ENCODE measurements at regions not wholly inside any gene's neighbourhood (a gene's known extent, or its start where the extent isn't known, plus 50 kb on each side); places are given as distances from the start of the nearest gene placed in this dataset.
"Not testable (repeated sequence)": the region's sequence is repeated elsewhere in the genome, so short reads cannot be mapped to it uniquely, and the experiment has no call there.

DNA sequence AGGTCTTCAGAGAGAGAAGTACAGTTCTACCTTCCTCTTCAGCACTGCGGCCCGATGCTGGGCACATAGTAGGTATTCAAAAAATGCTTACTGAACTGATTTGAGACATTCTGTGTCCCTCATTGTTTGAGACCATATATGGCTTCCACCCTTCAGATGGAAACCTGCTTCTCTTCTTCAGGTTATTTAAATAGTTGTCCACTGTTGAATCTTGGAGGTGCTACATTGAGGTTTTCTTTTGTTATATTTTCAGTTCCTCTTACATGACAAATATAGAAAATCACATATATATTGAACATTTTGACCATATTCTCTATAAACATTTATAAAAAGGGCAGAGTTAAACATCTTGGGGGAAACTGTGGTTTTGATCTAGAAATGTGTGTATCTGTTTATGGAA lies 200.2 kb upstream of the LRRC3B start:
- DNase-seq: no peak

DNA sequence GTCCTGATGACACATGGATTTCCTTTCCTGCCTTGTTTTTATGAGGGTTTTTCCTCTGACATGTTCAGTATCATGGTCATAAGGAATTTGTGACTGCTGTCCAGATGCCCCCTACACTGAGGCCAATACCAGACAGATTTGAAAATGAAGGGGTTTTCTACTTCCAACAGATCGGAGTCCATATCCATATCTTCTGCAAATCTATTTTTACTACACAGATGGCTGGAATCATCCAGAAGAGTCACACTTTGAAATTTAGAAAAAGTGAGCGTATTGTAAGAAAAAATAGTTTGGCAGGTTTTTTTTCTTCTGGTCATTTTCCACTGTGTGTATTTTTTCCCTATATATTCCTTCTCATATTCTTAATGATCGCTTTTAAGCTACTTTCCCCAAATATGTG lies 197.5 kb upstream of the LRRC3B start:
- DNase-seq: no peak

DNA sequence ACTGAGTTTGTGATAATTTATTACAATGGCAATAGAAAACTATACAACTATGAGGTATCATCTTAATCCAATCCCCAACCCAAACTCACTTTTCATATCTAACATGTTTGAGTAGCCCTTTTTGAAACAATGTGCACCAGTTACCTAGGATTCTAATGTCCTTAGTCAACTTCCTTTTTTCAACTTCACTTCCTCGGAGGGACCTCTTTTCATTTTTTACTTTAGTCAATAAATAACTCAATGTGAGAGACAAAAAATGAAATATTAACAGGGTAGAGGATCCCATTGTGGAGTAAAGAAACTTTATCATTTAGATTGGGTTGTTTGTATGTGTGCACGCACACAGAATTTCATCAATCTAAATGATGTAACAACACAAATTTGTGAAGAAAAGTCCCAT lies 193.6 kb upstream of the LRRC3B start:
- DNase-seq: no peak

DNA sequence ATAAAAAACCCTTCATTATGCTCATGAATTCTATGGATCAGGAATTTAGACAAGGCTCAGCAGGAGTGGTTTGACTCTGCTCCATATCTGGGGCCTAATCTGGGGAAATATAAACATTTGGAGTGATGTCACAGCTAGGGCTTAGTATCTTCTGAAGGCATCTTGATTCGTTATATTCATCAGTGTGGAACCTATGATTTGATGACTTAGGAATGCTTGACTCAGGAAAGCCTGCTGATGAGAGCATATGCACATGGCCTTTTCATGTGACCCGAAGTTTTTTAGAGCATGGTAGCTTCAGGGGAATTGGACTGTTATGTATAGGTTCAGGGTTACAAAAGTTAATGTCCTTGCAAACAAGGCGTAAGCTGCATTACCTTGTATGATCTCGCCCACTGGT lies 184.9 kb upstream of the LRRC3B start:
- no peak for DNase-seq

DNA sequence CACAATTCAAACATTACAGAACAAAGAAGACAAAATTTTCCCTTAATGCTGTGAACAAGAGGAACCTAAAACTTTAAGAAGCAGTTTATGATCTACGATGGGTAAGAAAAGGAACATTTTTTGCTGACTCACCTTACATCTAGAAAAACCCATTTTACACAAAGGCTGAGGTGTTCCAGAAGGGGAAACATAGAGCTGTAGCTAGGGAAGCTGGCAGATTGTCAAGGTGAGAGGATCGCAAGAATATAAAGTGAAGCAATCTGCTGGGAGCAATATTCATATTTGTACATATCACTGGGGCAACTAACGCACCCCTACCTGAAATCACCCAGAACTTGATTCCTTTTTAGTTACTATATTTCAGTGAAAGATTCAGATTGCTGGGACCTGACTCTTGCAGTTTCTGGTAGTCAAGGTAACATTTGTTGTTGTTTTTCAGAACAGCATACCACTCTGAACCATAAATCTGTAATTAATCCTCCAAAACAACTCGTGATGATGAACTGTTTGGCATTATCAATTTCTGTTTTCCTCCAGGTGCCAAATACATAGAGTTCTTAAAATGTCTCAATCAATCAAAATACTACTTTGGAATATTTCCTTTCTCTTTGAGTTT lies 184.1 kb upstream of the LRRC3B start:
- no peak for DNase-seq

DNA sequence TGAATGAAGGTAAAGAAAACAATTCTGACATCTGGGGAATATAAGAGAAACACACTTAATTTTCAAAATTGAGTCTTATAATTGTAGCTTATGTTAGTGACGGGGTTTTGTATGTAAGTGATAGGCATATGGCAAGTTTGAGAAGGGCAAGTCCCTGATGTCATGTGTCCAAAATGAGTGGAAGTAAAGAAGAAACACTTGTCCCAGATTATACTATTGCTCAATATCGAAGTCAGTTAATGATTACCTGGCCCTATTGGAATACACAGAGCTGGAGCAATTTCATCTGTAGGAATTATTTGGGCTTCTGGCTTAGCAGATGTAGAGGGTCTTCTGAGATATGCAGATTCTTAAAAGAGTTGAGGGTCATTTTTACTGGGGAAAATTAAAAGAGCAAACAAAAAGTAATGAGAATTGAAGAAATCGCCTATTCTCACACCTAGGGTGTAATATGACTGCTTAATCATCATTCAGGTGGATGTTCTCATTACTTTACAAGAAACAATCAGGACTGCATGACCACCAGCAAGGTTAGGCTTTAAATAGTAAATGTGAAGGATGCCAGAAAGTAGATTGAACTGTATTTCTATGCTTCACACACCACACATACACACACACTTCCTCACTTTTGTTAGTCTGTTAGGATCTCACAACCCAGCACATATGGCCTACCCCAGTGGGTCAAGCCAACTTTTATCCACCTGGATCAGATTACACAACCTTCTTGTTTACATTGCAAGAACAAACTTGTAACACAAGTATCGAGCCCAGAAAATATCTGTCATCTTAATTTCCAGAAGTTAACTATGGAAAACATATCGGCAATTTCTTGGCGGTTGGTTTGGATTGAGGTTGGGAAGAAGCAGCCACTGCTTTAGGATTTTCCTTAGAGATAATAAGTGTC lies 183.3 kb upstream of the LRRC3B start:
- no peak for DNase-seq

DNA sequence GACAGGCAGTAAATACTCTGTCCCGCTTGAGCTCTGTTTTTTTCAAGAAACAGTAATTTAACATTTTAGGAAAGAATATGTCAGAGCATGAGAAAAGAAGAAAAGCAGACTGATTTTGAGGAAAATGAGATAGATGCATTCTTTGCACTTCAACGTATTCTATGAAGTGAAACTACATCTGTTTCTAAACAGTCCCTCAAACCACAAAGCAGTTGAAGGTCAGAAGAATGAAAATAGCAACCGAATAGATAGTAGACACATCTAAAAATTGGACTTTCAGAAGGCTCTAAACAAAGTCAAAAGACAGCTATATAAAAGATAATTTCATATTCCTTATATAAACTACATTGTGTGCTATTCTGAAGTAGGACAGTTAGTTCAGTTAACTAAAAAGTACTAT lies 172.6 kb upstream of the LRRC3B start:
- DNase-seq: no peak

DNA sequence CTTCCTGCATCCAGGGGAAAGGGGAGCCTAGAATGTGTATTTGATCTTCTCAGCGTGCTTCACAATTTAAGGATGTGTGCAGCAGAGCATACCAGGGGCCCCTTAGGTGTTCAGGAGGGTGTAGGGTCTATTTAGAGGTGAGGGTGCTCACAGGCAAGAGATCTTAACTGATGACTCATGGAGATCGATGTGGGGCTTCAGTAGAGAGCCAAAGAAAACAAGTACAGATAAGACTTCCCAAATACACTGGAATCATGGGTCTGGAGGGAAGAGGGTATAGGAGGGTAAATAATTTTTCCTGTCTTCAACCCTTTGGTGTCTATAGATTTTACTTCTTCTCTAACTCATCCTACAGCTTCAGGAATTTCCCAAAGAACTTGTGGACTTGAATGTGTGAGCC lies 170.2 kb upstream of the LRRC3B start:
- DNase-seq: no peak

DNA sequence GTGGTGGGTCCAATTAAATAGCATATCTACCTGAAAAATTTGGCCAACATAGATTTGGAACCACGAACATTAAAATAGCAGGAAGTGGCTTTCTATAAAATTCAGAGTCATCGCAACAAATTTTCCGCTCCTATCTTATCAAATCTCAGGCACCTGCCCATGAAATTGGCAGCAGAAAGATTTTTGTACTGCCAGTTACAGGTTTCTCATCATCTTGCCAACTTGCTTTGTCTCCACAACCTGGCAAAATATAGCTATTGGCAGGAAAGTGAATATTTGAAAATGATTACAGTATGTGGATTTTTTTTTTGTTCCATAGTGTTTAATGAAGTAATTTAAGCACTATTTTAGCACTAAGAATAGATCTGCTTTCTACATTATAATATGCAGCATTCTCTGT lies 161.6 kb upstream of the LRRC3B start:
- no peak for DNase-seq

DNA sequence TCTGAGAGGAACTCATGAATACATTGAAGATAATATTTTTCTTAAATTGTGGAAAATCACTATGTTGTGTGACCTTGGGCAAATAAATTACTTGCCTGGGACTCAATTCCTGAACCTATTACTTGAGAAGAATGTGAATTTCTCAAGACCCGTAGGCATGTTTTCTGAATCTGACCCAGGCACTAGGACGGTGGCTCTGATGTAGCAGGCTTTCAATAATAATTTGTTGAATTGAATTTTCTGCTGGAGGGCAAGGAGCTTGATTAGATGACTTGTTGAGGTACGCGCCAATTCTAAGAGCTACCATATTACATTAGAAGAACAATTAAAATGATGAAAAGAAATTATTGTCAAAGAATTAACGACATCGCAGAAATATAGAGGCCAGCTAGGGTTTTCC lies 150.2 kb upstream of the LRRC3B start:
- DNase-seq: no peak

DNA sequence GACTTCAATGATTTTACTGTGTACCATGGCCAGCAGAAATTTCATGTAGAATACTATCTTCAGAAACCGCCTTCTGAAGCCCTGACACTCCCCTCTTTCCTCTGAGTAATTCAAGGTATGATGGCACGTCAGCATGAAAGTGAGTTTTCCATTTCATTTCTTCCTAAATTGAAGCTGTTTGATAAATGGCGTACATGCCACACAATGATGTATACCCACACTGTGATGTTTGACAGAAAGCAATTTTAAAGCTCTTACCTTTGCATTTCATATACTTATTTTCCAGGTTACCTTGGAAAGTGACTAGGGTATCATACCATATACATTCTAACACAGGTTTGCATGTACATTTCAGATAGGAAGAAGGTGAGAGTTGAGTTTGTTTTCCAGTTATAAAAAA lies 147.9 kb upstream of the LRRC3B start:
- no peak for DNase-seq

DNA sequence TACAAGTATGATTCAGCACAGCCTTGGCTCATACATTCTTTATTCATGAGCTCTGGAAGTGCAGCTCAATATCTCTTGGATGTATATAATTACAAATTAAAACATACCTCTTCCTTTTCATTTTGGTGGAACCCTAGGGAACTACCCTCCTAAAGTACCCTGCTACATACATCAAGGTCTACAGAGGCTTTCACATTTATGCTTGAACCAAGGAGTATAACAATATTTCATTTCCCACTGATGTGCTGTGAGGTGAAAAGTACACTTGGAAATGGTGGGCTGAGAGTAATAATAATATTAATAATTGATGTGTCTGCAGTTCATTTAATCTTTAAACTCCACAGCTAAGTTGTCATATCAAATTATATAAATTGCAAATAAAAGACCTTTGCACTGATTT lies 142.2 kb upstream of the LRRC3B start:
- no peak for DNase-seq

DNA sequence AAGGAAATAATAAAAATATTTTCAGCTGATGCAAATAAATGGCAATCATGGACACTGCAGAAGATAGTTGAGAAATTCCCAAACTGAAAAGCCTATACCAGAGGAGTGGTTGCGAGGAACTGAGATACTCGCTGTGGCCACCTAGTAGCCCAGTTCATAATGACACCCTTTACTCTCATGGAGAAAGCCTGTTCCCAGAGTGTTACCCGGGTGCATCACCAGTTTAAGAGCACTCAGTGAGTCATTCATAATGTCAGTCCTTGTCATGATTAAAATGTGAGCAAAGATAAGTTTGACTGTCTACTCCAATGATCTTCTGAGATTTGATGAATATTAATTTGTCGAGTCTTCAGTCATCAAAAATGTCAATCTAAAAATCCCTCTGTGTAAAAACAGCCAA lies 138.4 kb upstream of the LRRC3B start:
- DNase-seq: peak; percentile 16 to 48

DNA sequence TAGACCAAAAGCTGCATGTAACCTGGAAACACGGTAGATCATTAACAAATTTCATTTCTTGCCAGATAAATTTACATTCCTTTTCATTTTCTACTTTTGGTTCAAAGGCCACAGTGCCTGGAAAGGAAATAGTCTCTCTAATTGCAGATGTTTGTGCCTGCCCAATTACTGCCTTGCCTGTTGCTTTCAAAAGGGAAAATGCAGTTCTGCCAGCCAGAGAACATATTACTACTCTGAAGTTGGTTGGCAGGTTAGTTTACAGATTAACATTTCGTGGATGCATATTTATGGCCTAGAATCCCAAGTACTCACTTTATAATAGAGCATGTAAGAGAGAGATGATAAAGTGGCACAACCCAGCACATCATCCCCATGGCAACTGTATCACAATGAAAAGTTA lies 124.3 kb upstream of the LRRC3B start:
- DNase-seq: no peak

DNA sequence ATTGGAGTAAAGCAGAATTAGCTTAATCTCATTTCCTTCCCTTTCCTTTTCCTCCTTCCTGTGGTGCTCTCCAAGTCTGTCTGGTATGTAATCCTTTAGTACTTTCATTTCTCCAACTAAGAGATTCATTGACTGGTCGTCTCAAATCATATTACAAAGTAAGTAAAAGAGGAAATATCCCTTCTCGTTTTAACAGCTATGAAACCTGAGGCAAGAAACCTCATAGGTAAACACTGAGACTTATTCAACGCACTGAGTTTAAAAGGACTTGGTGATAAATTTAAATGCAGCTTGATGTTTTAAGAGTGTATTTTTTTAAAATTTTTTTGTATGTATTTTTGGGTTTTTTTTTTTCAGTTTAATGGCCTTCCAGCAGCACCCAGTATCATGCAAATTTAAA lies 117.2 kb upstream of the LRRC3B start:
- peak in 1 of 2 experiments; percentile 74 for DNase-seq

DNA sequence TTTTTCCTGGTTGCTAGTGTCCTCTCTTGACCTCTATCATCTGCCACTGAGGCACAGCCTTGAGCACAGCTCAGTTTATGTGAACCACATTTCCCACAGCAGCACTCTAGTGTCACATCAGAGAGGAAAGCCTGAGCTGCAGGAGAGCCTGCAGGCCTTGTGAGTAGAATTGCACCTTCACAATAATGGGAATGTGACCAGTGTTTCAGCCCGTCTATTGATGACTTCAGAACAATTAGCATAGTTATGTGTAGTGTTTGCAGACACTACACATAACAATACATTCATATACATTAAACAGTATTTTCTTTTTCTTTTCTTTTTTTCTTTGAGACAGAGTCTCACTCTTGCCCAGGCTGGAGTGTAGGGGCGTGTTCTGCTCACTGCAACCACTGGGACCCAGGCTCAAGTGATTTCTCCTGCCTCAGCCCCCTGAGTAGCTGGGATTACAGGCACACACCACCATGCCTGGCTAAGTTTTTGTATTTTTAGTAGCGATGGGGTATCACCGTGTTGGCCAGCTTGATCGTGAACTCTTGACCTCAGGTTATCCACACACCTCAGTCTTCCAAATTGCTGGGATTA lies 108.0 kb upstream of the LRRC3B start:
- DNase-seq: not testable (repeated sequence)

DNA sequence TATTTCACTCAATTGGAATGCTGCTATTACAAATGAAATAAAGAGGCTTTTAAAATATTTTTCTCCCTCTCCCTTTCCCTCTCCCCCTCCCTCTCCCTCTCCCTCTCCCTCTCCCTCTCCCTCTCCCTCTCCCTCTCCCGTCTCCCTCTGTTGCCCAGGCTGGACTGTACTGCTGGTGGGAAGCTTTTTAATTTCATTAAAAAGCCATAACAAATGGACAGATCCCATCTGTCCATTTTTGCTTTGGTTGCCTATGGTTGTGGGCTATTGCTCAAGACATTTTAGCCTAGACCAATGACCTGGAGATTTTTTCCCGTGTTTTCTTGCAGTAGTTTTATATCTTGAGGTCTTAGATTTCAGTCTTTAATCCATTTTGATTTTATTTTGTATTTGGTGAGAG lies 107.2 kb upstream of the LRRC3B start:
- peak in 1 of 2 experiments; percentile 37 for DNase-seq

DNA sequence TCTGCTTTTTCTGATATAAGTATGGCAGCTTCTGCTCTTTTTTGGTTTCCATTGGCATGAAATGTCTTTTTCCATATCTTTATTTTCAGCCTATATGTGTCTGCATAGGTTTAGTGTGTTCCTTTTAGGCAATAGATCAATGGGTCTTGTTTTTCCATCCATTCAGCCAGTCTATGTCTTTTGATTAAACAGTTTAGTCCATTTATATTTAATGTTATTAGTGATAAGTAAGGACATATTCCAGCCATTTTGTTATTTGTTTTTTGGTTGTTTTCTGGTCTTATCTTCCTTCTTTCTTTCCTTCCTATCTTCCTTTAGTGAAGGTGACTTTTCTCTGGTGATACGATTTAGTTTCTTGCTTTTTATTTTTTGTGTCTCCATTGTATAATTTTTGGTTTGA lies 101.3 kb upstream of the LRRC3B start:
- DNase-seq: no peak

DNA sequence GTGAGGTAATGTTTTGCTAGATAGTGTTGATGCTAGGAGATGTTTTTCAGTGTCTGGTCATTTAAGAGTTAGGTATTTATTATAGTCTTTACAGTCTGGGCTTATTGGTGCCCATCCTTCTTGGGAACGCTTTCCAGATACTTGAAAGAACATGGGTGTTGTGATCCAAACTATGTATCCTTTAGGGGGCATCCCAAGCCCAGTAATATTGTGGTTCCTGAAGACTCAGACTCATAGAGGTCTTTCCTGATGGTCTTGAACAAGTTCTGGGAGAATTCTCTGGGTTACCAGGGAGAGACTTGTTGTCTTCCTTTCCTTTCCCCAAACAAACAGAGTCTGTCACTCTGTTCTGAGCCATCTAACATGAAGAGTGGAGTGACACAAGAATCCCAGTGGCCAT lies 99.7 kb upstream of the LRRC3B start:
- DNase-seq: peak in 1 of 2 experiments; percentile 51

DNA sequence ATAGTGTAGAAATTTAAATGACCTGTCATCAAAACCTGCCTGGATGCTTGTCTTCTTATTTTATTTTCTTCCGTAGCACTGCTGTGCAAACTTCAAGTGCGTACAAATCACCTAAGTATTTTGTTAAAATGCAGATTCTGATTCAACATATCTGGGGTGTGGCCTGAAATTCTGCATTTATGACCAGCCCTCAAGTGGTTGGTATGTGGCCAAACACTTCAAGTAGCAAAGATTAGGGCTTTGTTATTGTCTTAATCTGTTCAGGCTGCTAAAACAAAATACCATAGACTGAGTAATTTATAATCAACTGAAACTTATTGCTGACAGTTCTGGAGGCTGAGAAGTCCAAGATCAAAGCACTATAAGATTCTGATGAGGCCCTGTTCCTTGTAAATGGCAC lies 97.6 kb upstream of the LRRC3B start:
- DNase-seq: no peak

DNA sequence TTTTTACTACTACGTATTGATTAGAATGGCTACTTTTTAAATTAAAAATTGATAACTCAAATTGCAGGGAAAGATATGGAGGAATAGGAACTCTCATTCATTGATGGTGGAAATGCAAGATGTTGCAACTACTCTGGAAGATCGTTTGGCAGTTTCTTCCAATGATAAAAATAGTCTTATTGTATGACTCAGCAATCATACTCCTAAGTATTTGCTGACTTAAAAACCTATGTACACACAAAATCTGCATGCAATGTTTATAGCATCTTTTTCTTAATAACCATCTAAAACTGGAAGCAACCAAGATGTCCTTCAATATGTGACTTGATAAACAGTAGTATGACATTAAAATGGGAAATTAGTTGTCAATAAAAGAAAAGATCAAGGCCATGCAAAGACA lies 87.4 kb upstream of the LRRC3B start:
- DNase-seq: no peak

DNA sequence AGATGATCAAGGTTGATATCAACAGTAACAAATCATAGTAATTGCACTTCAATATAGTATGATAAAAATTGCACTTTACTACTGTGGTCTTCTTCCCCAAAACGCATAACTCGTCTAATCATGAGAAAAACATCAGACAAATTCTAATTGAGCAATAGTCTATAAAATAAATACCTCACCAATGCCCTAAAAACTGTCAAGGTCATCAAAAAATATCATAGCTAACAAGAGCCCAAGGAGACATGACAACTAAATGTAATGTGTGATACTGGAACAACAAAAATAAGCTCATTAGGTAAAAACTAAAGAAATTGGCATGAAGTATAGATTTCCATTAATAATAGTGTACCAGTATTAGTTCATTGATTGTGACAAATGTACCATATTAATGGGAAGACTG lies 85.6 kb upstream of the LRRC3B start:
- no peak for DNase-seq

DNA sequence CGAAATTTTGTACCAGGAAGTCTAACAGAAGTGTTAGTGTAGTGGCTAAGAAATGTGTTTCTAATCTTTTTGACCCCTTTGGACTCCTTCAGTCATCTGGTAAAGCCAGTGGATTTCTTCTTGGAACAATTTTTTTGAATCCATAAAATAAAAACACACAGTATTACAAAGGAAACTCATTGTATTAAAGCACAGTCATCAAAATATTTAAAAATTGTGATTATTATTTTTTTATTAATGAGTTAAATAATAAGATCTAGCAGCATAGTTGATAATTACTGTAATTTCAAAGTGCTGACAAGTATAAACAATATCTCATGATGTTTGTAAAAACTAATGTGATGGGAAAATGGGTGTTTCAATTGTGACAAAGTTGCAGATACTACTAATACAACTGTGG lies 72.2 kb upstream of the LRRC3B start:
- DNase-seq: no peak

DNA sequence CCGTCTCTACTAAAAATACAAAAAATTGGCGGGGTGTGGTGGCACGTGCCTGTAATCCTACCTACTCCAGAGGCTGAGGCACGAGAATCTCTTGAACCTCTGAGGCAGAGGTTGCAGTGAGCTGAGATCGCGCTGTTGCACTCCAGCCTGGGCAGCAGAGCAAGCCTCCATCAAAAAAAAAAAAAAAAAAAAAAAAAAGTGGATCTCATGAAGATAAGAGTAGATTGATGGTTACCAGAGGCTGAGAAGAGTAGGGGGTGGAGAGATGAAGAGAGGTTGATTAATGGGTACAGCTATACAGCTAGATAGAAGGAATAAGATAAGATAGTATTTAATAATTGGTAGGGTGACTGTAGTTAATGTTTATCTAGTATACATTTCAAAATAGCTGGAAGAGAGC lies 65.9 kb upstream of the LRRC3B start:
- DNase-seq: no peak
